ENCODE measurements at regions not wholly inside any gene's neighbourhood (a gene's known extent, or its start where the extent isn't known, plus 50 kb on each side); places are given as distances from the start of the nearest gene placed in this dataset.

GRCh38 chr2:125684256-125684655, 971.7 kb upstream of the GYPC start:
- DNase-seq (ENCODE audit: low read depth, low spot score), result no peak
- no peaks in the 10 kb centered on the region for H3K27me3 Mint-ChIP-seq (ENCODE audit: low read depth)

DNA sequence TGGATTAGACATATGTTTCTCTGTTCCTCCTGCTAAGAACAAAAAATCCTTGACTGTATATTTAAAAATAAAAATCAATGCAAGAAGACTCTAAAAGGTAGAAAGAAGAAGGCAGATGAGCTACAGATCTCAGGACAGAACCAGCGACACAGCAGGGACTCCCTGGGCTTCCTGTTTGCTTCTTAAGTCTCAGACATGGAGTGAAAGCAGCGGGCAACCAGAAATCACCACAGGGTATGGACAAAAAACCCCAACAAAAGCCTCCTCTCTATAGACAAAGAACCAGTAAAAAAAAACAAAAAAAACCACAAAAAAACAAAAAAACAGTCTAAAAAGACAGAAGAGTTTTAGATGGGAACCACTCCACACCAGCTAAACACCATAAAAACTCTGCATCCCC, 971.0 kb upstream of the GYPC start:
- H3K36me3 Mint-ChIP-seq (ENCODE audit: low read depth), result no peaks in the 10 kb centered on the region
- no peaks in the 10 kb centered on the region for H3K9me3 Mint-ChIP-seq
- no peak overlapping the region for H3K27ac Mint-ChIP-seq (ENCODE audit: unreplicated experiment)
- no peak for TF ChIP-seq CTCF (conservative IDR thresholded peaks at IDR 0.05)
- no peaks in the 10 kb centered on the region for H3K27me3 Mint-ChIP-seq (ENCODE audit: low read depth)
- no peak for DNase-seq (ENCODE audit: low read depth, low spot score)
- H3K4me1 Mint-ChIP-seq, result no peaks in the 10 kb centered on the region
- no peak overlapping the region for H3K4me3 Mint-ChIP-seq

More at GRCh38 chr2:125684256-125684655, 971.7 kb upstream of the GYPC start:
- H3K36me3 Mint-ChIP-seq (ENCODE audit: low read depth), result no peaks in the 10 kb centered on the region
- H3K4me1 Mint-ChIP-seq, result no peaks in the 10 kb centered on the region
- H3K4me3 Mint-ChIP-seq, result no peak overlapping the region
- no peak for TF ChIP-seq CTCF (conservative IDR thresholded peaks at IDR 0.05)
- no peaks in the 10 kb centered on the region for H3K9me3 Mint-ChIP-seq
- no peak overlapping the region for H3K27ac Mint-ChIP-seq (ENCODE audit: unreplicated experiment)

DNA sequence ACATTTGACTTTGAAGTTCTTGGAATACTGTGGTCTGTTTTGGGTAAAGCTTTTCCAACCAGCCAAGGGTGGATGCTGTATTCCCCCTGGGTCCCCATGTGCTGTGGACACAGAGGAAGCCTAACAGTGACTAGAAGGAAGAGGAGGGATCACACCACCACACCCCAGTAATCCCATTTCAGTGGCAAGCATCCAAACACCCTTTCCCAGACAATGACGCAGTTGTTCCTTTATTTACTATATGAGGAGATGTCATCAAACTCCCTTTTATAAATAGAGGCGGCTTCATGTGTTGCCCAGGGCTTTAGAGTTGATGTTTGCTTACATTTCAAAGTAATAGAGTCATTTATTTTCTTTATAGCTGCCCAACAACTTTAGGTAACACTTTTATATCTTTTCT, 959.4 kb upstream of the GYPC start:
- no peaks in the 10 kb centered on the region for H3K36me3 Mint-ChIP-seq (ENCODE audit: low read depth)
- H3K27me3 Mint-ChIP-seq (ENCODE audit: low read depth), result no peaks in the 10 kb centered on the region
- H3K4me1 Mint-ChIP-seq, result peaks cover 6% of the 10 kb centered on the region
- H3K4me3 Mint-ChIP-seq, result no peak overlapping the region
- TF ChIP-seq CTCF (conservative IDR thresholded peaks at IDR 0.05), result no peak
- H3K9me3 Mint-ChIP-seq, result no peaks in the 10 kb centered on the region
- no peak for DNase-seq (ENCODE audit: low read depth, low spot score)
- no peak overlapping the region for H3K27ac Mint-ChIP-seq (ENCODE audit: unreplicated experiment)

GRCh38 chr2:125698280-125698679, 957.7 kb upstream of the GYPC start:
- Mint-ChIP-seq H3K36me3 (ENCODE audit: low read depth) (no peaks in the 10 kb centered on the region), H3K27me3 (ENCODE audit: low read depth) (no peaks in the 10 kb centered on the region), H3K27ac (ENCODE audit: unreplicated experiment) (no peak overlapping the region), H3K9me3 (no peaks in the 10 kb centered on the region), H3K4me1 (peaks cover 6% of the 10 kb centered on the region), H3K4me3 (no peak overlapping the region)
- DNase-seq (ENCODE audit: low read depth, low spot score), result no peak
- TF ChIP-seq CTCF (conservative IDR thresholded peaks at IDR 0.05), result no peak

- H3K9me3 Mint-ChIP-seq, result no peaks in the 10 kb centered on the region
- TF ChIP-seq CTCF (conservative IDR thresholded peaks at IDR 0.05), result no peak
- H3K4me3 Mint-ChIP-seq, result no peak overlapping the region
- H3K4me1 Mint-ChIP-seq, result peaks cover 6% of the 10 kb centered on the region
- no peak overlapping the region for H3K27ac Mint-ChIP-seq (ENCODE audit: unreplicated experiment)
- no peak for DNase-seq (ENCODE audit: low read depth, low spot score)
- no peaks in the 10 kb centered on the region for H3K36me3 Mint-ChIP-seq (ENCODE audit: low read depth)
- H3K27me3 Mint-ChIP-seq (ENCODE audit: low read depth), result no peaks in the 10 kb centered on the region
Measured at GRCh38 chr2:125701070-125701469, 954.9 kb upstream of the GYPC start.

- Mint-ChIP-seq H3K27ac (ENCODE audit: unreplicated experiment) (no peak overlapping the region), H3K27me3 (ENCODE audit: low read depth) (no peaks in the 10 kb centered on the region), H3K4me3 (no peak overlapping the region), H3K9me3 (peaks cover 13% of the 10 kb centered on the region), H3K36me3 (ENCODE audit: low read depth) (no peaks in the 10 kb centered on the region), H3K4me1 (no peaks in the 10 kb centered on the region)
- TF ChIP-seq CTCF (conservative IDR thresholded peaks at IDR 0.05), result no peak
- no peak for DNase-seq (ENCODE audit: low read depth, low spot score)
Measured at GRCh38 chr2:125707611-125708010, 948.3 kb upstream of the GYPC start.

Data from neural crest cell (in vitro differentiated cells).